DOHH2 (cell line): ENCODE measurements at regions not wholly inside any gene's neighbourhood (a gene's known extent, or its start where the extent isn't known, plus 50 kb on each side); places are given as distances from the start of the nearest gene placed in this dataset.

Experiments used
- EZH2phosphoT487 ChIP-seq: fragments of 200-600 bp; sonication (generic); IDR thresholded peaks from 2 replicates; pipeline ENCODE4 v1.6.1; 2017; ENCODE audit warnings: borderline replicate concordance, mild to moderate bottlenecking, antibody characterized with exemption, low read length, moderate library complexity, mixed read lengths
- TF ChIP-seq, protein P1 (sequence below): fragments of 200-600 bp; sonication (generic); IDR thresholded peaks from one replicate; pipeline ENCODE4 v1.5.1; 2014; ENCODE audit warnings: antibody characterized with exemption, mild to moderate bottlenecking, low read depth, low read length; ENCODE audit not compliant: poor library complexity, severe bottlenecking

DNA sequence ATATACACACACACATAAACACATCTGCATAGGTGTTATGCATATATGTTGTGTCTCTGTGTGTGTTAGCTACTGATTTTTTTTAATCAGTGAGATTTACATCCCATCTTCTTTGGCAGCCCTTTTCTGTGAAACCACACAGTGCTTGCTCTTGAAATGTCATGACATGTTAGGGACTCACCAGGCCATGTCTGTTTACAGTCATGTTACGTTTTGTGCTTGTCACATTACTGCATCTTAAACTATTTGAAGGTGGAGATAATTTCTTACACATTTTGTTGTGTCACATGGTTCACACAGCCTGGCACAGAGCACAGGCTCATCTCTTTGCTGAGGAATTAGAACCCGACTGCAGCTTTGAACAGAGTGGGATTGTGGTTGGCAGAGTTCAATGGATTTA lies 364.4 kb upstream of the RIOK2 start:
- TF ChIP-seq, protein P1, sequence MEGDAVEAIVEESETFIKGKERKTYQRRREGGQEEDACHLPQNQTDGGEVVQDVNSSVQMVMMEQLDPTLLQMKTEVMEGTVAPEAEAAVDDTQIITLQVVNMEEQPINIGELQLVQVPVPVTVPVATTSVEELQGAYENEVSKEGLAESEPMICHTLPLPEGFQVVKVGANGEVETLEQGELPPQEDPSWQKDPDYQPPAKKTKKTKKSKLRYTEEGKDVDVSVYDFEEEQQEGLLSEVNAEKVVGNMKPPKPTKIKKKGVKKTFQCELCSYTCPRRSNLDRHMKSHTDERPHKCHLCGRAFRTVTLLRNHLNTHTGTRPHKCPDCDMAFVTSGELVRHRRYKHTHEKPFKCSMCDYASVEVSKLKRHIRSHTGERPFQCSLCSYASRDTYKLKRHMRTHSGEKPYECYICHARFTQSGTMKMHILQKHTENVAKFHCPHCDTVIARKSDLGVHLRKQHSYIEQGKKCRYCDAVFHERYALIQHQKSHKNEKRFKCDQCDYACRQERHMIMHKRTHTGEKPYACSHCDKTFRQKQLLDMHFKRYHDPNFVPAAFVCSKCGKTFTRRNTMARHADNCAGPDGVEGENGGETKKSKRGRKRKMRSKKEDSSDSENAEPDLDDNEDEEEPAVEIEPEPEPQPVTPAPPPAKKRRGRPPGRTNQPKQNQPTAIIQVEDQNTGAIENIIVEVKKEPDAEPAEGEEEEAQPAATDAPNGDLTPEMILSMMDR = no peak
- TF ChIP-seq EZH2phosphoT487 = no peak
